ENCODE measurements at regions not wholly inside any gene's neighbourhood (a gene's known extent, or its start where the extent isn't known, plus 50 kb on each side); places are given as distances from the start of the nearest gene placed in this dataset.
"Not testable (repeated sequence)": the region's sequence is repeated elsewhere in the genome, so short reads cannot be mapped to it uniquely, and the experiment has no call there.

DNA sequence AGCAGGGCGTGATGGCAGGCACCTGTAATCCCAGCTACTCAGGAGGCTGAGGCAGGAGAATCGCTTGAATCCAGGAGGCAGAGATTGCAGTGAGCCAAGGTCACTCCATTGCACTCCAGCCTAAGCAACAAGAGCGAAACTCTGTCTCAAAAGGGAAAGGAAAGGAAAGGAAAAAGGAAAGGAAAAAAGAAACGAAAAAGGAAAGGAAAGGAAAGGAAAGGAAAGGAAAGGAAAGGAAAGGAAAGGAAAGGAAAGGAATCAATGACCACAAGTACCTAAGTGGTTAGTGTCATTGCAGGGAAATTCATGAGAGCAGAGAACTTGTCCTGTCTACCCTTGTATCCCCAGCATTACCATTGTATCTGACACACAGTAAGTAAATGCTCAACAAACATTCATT is 195.7 kb upstream of the TENT5A start:
- H3K27ac Mint-ChIP-seq, result not testable (repeated sequence)

DNA sequence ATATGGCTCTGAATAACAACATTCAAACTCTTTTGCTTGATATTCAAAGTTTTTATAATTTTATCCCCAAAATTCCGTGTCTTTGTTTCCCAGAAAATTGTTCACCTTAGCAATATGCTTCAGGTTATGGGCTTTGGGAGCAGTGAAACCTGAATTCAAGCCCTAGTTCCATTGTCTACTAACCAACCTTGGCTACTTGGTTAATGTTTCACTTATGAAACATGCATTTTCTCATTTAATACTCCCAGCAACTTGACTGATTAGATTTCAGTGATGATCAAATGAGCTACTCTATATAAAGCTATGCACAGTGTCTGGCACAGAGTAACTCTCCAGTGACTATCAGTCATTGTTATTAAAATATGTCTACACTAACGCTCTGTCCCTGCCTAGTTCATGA is 192.2 kb upstream of the TENT5A start:
- no peak for DNase-seq
- no peaks in the 10 kb centered on the region for H3K4me1 Mint-ChIP-seq
- no peak overlapping the region for H3K4me3 Mint-ChIP-seq
- no peak overlapping the region for H3K27ac Mint-ChIP-seq
- peaks cover 0 to 6% (median 0%) of the 10 kb centered on the region in 6 donors for H3K9me3 Mint-ChIP-seq
- no peaks in the 10 kb centered on the region for H3K27me3 Mint-ChIP-seq (ENCODE audit: low read depth in 3 of 3)
- H3K36me3 Mint-ChIP-seq, result no peaks in the 10 kb centered on the region

More for the DNA sequence above, 195.7 kb upstream of the TENT5A start:
- DNase-seq; H3K4me3 Mint-ChIP-seq; H3K9me3 Mint-ChIP-seq; H3K27me3 Mint-ChIP-seq (ENCODE audit: low read depth in 3 of 3); H3K36me3 Mint-ChIP-seq: not testable (repeated sequence)
- H3K4me1 Mint-ChIP-seq, result peaks cover 0 to 15% of the 10 kb centered on the region in 2 donors

DNA sequence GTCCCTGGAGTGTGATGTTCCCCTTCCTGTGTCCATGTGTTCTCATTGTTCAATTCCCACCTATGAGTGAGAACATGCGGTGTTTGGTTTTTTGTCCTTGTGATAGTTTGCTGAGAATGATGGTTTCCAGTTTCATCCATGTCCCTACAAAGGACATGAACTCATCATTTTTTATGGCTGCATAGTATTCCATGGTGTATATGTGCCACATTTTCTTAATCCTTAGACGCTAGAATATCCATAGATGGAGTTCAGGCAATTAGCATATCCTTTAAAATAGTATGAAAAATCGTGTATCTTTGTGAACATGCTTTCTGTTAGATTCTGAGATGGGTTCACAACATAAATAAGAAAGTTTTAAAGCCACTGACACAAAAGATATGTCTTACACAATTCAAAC is 190.4 kb upstream of the TENT5A start:
- not testable (repeated sequence) for DNase-seq; H3K4me3 Mint-ChIP-seq; H3K36me3 Mint-ChIP-seq; H3K9me3 Mint-ChIP-seq; H3K4me1 Mint-ChIP-seq; H3K27me3 Mint-ChIP-seq (ENCODE audit: low read depth in 3 of 3); H3K27ac Mint-ChIP-seq

DNA sequence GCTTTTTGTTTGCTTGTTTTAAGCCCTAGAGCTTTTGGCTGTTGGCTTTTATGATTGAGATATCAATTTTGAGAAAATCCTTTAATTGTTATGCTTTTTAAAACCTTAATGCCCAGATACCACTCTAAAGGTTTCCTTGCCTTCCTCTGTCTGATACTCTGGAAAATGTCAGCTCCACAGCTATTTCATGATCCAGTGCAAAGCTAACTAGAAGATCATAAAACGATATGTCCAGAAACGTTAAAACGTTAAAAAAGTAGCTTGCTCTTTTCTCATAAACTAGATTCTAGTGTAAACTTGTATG is 189.5 kb upstream of the TENT5A start:
- Mint-ChIP-seq H3K36me3 (no peaks in the 10 kb centered on the region), H3K9me3 (peaks cover 0 to 6% (median under 1%) of the 10 kb centered on the region in 6 donors), H3K4me1 (no peaks in the 10 kb centered on the region), H3K4me3 (no peak overlapping the region), H3K27ac (no peak overlapping the region), H3K27me3 (ENCODE audit: low read depth in 3 of 3) (no peaks in the 10 kb centered on the region)
- DNase-seq, result no peak

DNA sequence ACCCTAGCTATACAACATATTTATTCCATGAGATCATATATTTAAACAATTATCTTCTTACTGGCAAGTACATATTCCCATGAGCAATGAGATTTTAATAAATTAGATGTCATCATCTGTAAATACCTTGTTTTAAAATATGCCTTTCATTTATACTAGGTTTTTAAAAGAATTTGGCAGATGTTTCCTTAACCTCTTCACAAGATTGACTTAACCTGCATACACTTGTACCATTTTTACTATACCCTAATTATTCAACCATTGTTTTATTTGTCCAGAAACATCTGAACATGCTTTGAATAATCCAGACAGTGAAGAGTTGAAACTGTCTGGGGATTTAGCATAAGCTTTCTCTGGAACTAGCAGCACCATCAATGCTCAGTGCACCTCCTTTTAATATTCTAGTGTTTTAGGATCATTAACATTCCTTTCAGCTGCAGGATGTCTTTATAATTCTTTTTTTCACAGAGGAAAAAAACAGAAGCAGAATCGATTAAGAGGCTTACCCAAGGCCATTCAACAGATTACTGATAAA is 188.0 kb upstream of the TENT5A start:
- H3K9me3 Mint-ChIP-seq, result peaks cover 0 to 2% (median under 1%) of the 10 kb centered on the region in 6 donors
- no peak overlapping the region for H3K27ac Mint-ChIP-seq
- no peak overlapping the region for H3K4me3 Mint-ChIP-seq
- no peaks in the 10 kb centered on the region for H3K27me3 Mint-ChIP-seq (ENCODE audit: low read depth in 3 of 3)
- no peaks in the 10 kb centered on the region for H3K36me3 Mint-ChIP-seq
- no peaks in the 10 kb centered on the region for H3K4me1 Mint-ChIP-seq
- no peak for DNase-seq

DNA sequence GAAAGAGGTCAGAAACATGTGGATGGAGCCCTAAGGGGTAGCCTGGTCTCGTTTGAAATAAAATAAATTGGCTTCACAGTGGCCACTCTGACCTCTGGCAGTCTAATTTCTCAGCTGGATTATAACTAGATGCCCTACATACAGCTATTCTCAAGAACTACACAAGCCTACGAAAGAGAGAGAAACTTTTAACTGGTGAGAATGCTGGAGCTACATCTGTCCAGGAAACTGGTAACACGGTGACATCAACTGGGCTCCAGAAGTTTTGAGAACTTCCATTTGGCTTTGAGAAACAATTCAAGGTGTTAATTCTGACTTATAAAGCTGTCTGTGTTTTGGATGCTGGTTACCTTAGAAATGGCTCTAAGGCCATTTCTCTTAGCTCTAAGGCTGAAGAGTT is 187.3 kb upstream of the TENT5A start:
- no peak overlapping the region for H3K4me3 Mint-ChIP-seq
- no peak for DNase-seq
- no peak overlapping the region for H3K27ac Mint-ChIP-seq
- peaks cover 0 to 1% (median 0%) of the 10 kb centered on the region in 6 donors for H3K9me3 Mint-ChIP-seq
- H3K27me3 Mint-ChIP-seq (ENCODE audit: low read depth in 3 of 3), result no peaks in the 10 kb centered on the region
- no peaks in the 10 kb centered on the region for H3K4me1 Mint-ChIP-seq
- no peaks in the 10 kb centered on the region for H3K36me3 Mint-ChIP-seq

DNA sequence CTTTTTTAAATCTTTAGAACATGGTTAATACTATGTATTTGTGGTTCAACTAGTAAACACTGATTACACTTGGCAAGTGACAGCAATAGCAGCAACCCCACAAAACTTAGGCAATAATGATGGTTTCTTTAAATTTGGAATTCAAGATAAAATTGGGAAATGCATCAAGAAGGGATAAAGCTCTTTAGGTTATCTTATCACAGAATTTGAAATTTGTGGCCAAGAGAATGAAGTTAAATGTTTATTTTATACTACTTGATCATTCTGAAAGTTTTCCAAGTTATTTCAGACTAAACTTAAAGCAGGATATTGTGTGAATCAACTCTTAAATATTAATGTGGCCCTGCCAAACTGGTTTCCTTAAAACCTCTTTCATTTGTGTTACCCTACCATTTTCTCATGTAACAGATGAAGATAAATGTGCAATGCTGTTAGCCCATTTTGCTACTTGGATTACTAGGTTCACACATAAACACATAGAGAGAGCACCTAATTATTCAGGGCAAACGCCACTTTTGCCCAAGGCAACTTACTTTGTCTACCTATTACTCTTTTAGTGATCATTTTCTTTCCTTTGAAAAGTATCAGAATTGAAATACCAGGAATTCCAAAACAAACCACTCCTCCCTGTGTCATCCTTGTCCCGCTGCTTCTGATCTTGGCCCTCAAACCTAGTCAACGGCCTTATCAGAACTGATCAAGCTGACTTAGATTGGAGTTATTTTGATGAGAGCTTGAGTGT is 186.7 kb upstream of the TENT5A start:
- Mint-ChIP-seq H3K27ac (no peak overlapping the region), H3K4me3 (no peak overlapping the region), H3K9me3 (peaks cover 0 to 2% (median 0%) of the 10 kb centered on the region in 6 donors), H3K36me3 (no peaks in the 10 kb centered on the region), H3K27me3 (ENCODE audit: low read depth in 3 of 3) (no peaks in the 10 kb centered on the region), H3K4me1 (no peaks in the 10 kb centered on the region)
- DNase-seq, result no peak

DNA sequence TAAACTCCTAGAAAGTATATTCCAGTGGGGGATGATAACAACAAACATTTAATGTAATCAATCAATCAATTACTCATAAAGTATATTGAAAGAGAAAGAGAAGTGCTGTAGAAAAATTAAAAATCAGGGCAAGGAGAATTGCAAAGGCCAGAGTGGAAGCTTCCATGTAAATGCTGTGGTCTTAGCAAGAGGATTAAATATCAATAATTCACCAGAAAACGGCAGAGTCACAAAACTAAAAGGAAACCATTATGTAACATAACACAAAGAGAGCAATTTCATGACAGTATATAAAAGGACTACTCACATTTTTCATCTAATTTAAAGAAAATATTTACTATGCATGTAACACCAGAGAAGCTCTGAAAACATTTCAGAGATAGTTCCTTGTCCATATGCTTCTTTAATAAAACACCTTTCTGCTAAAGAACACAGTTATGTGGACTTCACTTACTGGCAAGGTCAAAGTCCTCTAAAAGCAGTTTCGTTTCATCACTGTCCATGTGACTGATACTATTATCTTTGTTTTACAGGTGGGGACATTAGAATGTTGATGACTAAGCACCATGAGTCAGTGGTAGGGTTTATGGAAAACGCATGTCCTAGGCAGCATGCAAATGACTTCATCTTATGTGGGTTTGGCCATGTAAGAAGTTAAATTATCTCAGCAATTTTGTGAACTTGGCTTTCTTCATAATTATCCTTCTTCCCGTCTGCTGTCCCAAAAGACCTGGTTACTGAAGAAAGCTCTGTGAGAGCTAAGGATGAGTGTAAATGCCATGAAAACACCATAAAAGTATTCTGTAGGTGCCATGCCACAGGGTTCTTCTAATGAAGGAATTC is 185.8 kb upstream of the TENT5A start:
- Mint-ChIP-seq H3K9me3 (peaks cover 0 to 2% (median 0%) of the 10 kb centered on the region in 6 donors), H3K4me3 (no peak overlapping the region), H3K27me3 (ENCODE audit: low read depth in 3 of 3) (no peaks in the 10 kb centered on the region), H3K36me3 (no peaks in the 10 kb centered on the region), H3K4me1 (no peaks in the 10 kb centered on the region), H3K27ac (no peak overlapping the region)
- DNase-seq, result no peak

DNA sequence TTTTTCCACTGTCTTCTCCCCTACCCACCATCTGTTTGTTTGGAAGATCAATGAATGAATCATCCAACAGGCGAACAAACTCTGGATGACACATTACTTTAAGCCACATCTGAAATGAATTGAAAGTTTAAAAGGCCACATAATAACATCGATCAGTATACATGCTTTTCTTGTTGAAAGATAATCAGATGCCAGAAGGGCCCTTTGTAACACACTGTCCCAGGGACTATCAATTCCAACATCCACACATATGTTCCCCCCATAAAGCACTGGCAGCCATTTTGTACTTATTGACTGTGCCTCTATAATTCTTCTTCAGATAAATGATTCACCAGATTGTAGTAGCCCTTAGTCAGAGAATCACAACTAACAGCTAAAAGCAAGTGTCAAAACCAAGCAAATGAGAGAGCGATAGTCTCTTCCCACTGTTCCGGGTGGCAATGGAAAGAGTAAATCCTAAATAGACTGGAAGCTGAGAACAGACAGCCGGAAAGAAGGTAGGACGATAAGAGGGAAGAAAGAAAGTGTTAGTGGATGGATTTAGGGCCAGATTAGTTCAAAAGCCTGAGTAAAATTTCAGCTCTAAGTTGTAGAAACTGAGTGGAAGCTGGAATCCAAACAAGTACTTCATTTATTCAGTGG is 184.9 kb upstream of the TENT5A start:
- Mint-ChIP-seq H3K4me1 (no peaks in the 10 kb centered on the region), H3K36me3 (no peaks in the 10 kb centered on the region), H3K9me3 (peaks cover 0 to 2% (median 0%) of the 10 kb centered on the region in 6 donors), H3K4me3 (no peak overlapping the region), H3K27me3 (ENCODE audit: low read depth in 3 of 3) (no peaks in the 10 kb centered on the region), H3K27ac (no peak overlapping the region)
- DNase-seq, result no peak

DNA sequence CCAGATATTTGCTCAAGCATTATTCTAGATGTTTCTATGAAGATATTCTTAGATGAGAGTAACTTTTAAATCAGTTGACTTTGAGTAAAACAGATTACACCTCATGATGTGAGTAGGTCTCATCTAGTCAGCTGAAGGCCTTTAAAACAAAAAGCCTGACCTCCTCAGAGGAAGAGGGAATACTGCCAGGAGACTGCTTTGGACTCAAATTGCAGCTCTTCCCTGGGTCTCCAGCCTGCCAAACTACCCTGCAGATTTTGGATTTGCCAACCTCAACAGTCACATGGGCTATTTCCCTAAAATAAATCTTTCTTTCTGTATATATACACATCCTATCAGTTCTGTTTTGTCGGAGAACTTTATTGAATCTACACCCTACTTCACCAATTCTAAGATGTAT is 182.5 kb upstream of the TENT5A start:
- no peak overlapping the region for H3K27ac Mint-ChIP-seq
- no peaks in the 10 kb centered on the region for H3K27me3 Mint-ChIP-seq (ENCODE audit: low read depth in 3 of 3)
- no peak for DNase-seq
- no peaks in the 10 kb centered on the region for H3K4me1 Mint-ChIP-seq
- H3K36me3 Mint-ChIP-seq, result no peaks in the 10 kb centered on the region
- no peak overlapping the region for H3K4me3 Mint-ChIP-seq
- H3K9me3 Mint-ChIP-seq, result peaks cover 0 to 2% (median 0%) of the 10 kb centered on the region in 6 donors

DNA sequence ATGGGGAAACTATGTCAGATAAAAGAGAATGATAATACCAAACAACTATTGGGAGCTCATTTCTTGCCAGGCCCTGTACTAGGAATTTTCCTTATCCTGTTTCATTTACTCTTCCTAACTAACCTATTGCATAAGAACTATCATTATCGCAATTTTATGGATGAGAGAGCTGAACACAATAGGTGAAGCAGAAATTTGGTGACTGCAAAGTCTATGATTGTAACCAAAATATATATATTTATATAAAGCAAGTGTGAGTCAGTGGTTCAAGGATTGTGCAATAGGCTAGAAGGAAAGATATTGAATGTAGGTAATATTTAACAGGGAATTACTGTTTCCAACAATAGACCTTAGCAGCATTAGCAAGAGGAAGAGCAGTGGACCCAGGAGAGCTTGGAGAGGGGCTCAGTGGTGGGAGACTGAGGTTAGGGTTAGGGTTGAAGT is 181.1 kb upstream of the TENT5A start:
- Mint-ChIP-seq H3K27me3 (ENCODE audit: low read depth in 3 of 3) (no peaks in the 10 kb centered on the region), H3K9me3 (peaks cover 0 to 2% (median 0%) of the 10 kb centered on the region in 6 donors), H3K27ac (no peak overlapping the region), H3K4me1 (no peaks in the 10 kb centered on the region), H3K36me3 (no peaks in the 10 kb centered on the region), H3K4me3 (no peak overlapping the region)
- no peak for DNase-seq

DNA sequence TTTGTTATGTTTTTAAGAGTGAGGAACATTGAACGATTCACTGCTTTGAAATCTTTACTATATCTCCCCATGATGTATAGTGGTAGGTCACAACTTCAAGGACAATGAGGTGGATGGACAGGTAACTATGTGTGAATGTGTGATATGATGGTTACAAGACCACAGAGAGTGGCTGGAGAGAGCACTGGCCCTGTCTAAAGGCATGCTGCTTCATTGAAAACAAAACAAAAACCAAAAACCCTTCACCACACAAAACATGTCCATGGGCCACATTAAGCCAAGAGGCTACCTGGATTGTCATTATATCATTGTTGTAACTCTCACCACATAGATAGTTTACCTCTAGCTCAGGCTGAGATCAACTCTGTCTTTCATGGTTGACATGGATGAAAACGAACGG is 180.6 kb upstream of the TENT5A start:
- DNase-seq, result no peak
- Mint-ChIP-seq H3K4me3 (no peak overlapping the region), H3K36me3 (no peaks in the 10 kb centered on the region), H3K27me3 (ENCODE audit: low read depth in 3 of 3) (no peaks in the 10 kb centered on the region), H3K4me1 (no peaks in the 10 kb centered on the region), H3K9me3 (peaks cover 0 to 2% (median 0%) of the 10 kb centered on the region in 6 donors), H3K27ac (no peak overlapping the region)

DNA sequence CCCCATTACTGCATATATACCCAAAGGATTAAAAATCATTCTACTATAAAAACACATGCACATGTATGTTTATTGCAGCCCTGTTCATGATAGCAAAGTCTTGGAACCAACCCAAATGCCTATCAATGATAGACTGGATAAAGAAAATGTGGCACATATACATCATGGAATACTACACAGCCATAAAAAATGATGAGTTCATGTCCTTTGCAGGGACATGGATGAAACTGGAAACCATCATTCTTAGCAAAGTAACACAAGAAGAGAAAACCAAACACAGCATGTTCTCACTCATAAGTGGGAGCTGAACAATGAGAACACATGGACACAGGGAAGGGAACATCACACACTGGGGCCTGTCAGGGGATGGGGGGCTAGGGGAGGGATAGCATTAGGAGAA is 180.0 kb upstream of the TENT5A start:
- H3K36me3 Mint-ChIP-seq; H3K27me3 Mint-ChIP-seq (ENCODE audit: low read depth in 3 of 3); H3K4me3 Mint-ChIP-seq; H3K9me3 Mint-ChIP-seq; DNase-seq; H3K27ac Mint-ChIP-seq; H3K4me1 Mint-ChIP-seq: not testable (repeated sequence)

DNA sequence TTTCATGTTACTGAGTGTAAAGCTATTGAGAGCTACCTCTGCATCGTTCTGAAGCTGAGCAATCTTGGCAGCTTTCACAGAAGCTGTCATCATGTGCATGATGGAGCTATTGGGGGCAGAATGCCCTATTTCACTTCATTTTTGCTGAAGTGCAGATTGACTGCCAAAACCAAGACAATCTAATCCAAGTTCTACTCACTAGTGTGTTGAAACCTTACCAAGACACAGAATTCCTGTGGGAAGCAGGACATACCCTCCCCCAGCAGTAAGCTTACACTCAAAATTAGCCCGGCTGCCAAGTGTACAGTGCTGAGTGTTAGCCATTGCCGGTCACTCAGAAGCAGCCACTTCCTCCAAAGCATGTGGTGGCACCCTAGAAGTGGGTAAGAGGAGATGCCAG is 177.3 kb upstream of the TENT5A start:
- DNase-seq, result no peak
- no peaks in the 10 kb centered on the region for H3K4me1 Mint-ChIP-seq
- H3K9me3 Mint-ChIP-seq, result peaks cover 0 to 2% (median 0%) of the 10 kb centered on the region in 6 donors
- H3K36me3 Mint-ChIP-seq, result no peaks in the 10 kb centered on the region
- H3K27ac Mint-ChIP-seq, result no peak overlapping the region
- peaks cover 0 to 2% (median 0%) of the 10 kb centered on the region in 3 donors for H3K27me3 Mint-ChIP-seq (ENCODE audit: low read depth in 3 of 3)
- no peak overlapping the region for H3K4me3 Mint-ChIP-seq

Measured in immature natural killer cell (primary cell).